ENCODE measurements at regions not wholly inside any gene's neighbourhood (a gene's known extent, or its start where the extent isn't known, plus 50 kb on each side); places are given as distances from the start of the nearest gene placed in this dataset.

GRCh38 chr3:178480795-178481194 is 55.4 kb upstream of the KCNMB2 start:
- no peak for TF ChIP-seq CTCF (IDR thresholded peaks at IDR 0.05 in 8 of 11, conservative IDR thresholded peaks at IDR 0.05 in 3 of 11)
- TF ChIP-seq POLR2A (IDR thresholded peaks at IDR 0.05): no peak

Data from spleen (tissue), 7 donors.